KOPT-K1 (cell line): ENCODE measurements at regions not wholly inside any gene's neighbourhood (a gene's known extent, or its start where the extent isn't known, plus 50 kb on each side); places are given as distances from the start of the nearest gene placed in this dataset.

Source experiments
- H3K27ac ChIP-seq: fragments of 200-600 bp; sonication (generic); 2 replicates; pipeline ENCODE4 v1.5.1; 2016; ENCODE audit warnings: antibody characterized with exemption, mild to moderate bottlenecking, low read depth, low read length; ENCODE audit not compliant: poor library complexity, severe bottlenecking
- H3K36me3 ChIP-seq: fragments of 200-600 bp; sonication (generic); 2 replicates; pipeline ENCODE4 v1.5.1; 2017; ENCODE audit warnings: antibody characterized with exemption, mild to moderate bottlenecking, low read length, moderate library complexity; ENCODE audit not compliant: insufficient read depth
- H3K9me3 ChIP-seq: fragments of 200-600 bp; sonication (generic); 2 replicates; pipeline ENCODE4 v1.5.1; 2017; ENCODE audit warnings: antibody characterized with exemption, low read length, mild to moderate bottlenecking; ENCODE audit not compliant: insufficient read depth, poor library complexity, severe bottlenecking

- H3K36me3 ChIP-seq, result no peaks in the 10 kb centered on the region
- no peak overlapping the region for H3K27ac ChIP-seq
- no peaks in the 10 kb centered on the region for H3K9me3 ChIP-seq
Measured at GRCh38 chr22:26806445-26807175, 149.2 kb downstream of the MIAT start.

GRCh38 chr22:26811647-26811992 lies 154.2 kb downstream of the MIAT start:
- H3K27ac ChIP-seq, result no peak overlapping the region
- no peaks in the 10 kb centered on the region for H3K36me3 ChIP-seq
- H3K9me3 ChIP-seq, result no peaks in the 10 kb centered on the region

- no peak overlapping the region for H3K27ac ChIP-seq
- H3K36me3 ChIP-seq, result no peaks in the 10 kb centered on the region
- no peaks in the 10 kb centered on the region for H3K9me3 ChIP-seq
Measured at GRCh38 chr22:26812731-26813130, 155.3 kb downstream of the MIAT start.

- Histone ChIP-seq H3K27ac (no peak overlapping the region), H3K9me3 (peaks cover 4% of the 10 kb centered on the region), H3K36me3 (no peaks in the 10 kb centered on the region)
Measured at GRCh38 chr22:26816726-26817125, 159.3 kb downstream of the MIAT start.

GRCh38 chr22:26817926-26818325 lies 160.5 kb downstream of the MIAT start:
- Histone ChIP-seq H3K9me3 (peaks cover 4% of the 10 kb centered on the region), H3K36me3 (no peaks in the 10 kb centered on the region), H3K27ac (no peak overlapping the region)

- H3K9me3 ChIP-seq, result peaks cover 4% of the 10 kb centered on the region
- H3K27ac ChIP-seq, result no peak overlapping the region
- H3K36me3 ChIP-seq, result no peaks in the 10 kb centered on the region
Measured at GRCh38 chr22:26821854-26822253, 164.5 kb downstream of the MIAT start.

GRCh38 chr22:26822313-26822712 lies 164.9 kb downstream of the MIAT start:
- Histone ChIP-seq H3K36me3 (no peaks in the 10 kb centered on the region), H3K27ac (no peak overlapping the region), H3K9me3 (peaks cover 4% of the 10 kb centered on the region)

GRCh38 chr22:26823966-26824365 lies 166.6 kb downstream of the MIAT start:
- H3K36me3 ChIP-seq, result no peaks in the 10 kb centered on the region
- peaks cover 1% of the 10 kb centered on the region for H3K9me3 ChIP-seq
- H3K27ac ChIP-seq, result no peak overlapping the region

- Histone ChIP-seq H3K9me3 (no peaks in the 10 kb centered on the region), H3K27ac (no peak overlapping the region), H3K36me3 (no peaks in the 10 kb centered on the region)
Measured at GRCh38 chr22:26825960-26826935, 168.9 kb downstream of the MIAT start.

- no peaks in the 10 kb centered on the region for H3K36me3 ChIP-seq
Measured at GRCh38 chr22:26827611-26828010, 170.2 kb downstream of the MIAT start.

GRCh38 chr22:26828311-26828710 lies 170.9 kb downstream of the MIAT start:
- Histone ChIP-seq H3K9me3 (no peaks in the 10 kb centered on the region), H3K36me3 (no peaks in the 10 kb centered on the region), H3K27ac (no peak overlapping the region)

More at GRCh38 chr22:26827611-26828010, 170.2 kb downstream of the MIAT start:
- Histone ChIP-seq H3K27ac (no peak overlapping the region), H3K9me3 (no peaks in the 10 kb centered on the region)

GRCh38 chr22:26830837-26831236 lies 173.4 kb downstream of the MIAT start:
- Histone ChIP-seq H3K9me3 (no peaks in the 10 kb centered on the region), H3K27ac (no peak overlapping the region), H3K36me3 (no peaks in the 10 kb centered on the region)

- Histone ChIP-seq H3K27ac (no peak overlapping the region), H3K9me3 (no peaks in the 10 kb centered on the region), H3K36me3 (no peaks in the 10 kb centered on the region)
Measured at GRCh38 chr22:26835023-26835422, 177.6 kb downstream of the MIAT start.

- no peak overlapping the region for H3K27ac ChIP-seq
- H3K9me3 ChIP-seq, result no peaks in the 10 kb centered on the region
- H3K36me3 ChIP-seq, result no peaks in the 10 kb centered on the region
Measured at GRCh38 chr22:26835929-26836528, 178.6 kb downstream of the MIAT start.

- H3K36me3 ChIP-seq, result no peaks in the 10 kb centered on the region
- H3K9me3 ChIP-seq, result no peaks in the 10 kb centered on the region
- H3K27ac ChIP-seq, result no peak overlapping the region
Measured at GRCh38 chr22:26837784-26838470, 180.5 kb downstream of the MIAT start.
